ENCODE measurements at regions not wholly inside any gene's neighbourhood (a gene's known extent, or its start where the extent isn't known, plus 50 kb on each side); places are given as distances from the start of the nearest gene placed in this dataset.

DNA sequence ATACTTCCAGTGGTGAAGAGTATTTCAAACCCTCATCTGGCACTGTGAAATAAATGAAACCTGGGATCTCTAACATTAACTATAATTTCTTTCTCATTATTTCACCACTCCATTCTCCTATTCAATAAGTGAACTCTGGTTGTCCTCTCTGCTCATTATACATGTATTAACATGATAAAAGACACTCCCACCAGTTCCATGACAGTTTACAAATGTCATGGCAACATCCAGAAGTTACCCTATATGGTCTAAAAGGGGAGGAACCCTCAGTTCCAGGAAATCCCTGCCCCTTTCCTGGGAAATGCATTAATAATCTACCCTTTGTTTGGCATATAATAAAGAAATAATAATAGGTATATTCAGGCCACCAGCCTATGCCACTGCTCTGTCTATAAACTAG, 62.7 kb upstream of the BRINP3 start:
- TF ChIP-seq, protein P1, sequence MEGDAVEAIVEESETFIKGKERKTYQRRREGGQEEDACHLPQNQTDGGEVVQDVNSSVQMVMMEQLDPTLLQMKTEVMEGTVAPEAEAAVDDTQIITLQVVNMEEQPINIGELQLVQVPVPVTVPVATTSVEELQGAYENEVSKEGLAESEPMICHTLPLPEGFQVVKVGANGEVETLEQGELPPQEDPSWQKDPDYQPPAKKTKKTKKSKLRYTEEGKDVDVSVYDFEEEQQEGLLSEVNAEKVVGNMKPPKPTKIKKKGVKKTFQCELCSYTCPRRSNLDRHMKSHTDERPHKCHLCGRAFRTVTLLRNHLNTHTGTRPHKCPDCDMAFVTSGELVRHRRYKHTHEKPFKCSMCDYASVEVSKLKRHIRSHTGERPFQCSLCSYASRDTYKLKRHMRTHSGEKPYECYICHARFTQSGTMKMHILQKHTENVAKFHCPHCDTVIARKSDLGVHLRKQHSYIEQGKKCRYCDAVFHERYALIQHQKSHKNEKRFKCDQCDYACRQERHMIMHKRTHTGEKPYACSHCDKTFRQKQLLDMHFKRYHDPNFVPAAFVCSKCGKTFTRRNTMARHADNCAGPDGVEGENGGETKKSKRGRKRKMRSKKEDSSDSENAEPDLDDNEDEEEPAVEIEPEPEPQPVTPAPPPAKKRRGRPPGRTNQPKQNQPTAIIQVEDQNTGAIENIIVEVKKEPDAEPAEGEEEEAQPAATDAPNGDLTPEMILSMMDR (IDR thresholded peaks at IDR 0.05): no peak
- peaks cover 8% of the 10 kb centered on the region for H3K9me3 Mint-ChIP-seq
- DNase-seq (no peak), ATAC-seq (ENCODE audit: low read depth) (no peak)
- no peak overlapping the region for H3K4me3 Mint-ChIP-seq
- H3K4me1 Mint-ChIP-seq: no peaks in the 10 kb centered on the region
- no peaks in the 10 kb centered on the region for H3K27me3 Mint-ChIP-seq
- intact Hi-C loops (cut with micrococcal nuclease): no loop called here
- CTCF ChIA-PET: no interaction called here
- no peaks in the 10 kb centered on the region for H3K36me3 Mint-ChIP-seq (ENCODE audit: low read depth)
- H3K27ac Mint-ChIP-seq: no peak overlapping the region
- POLR2A ChIA-PET: no interaction called here

DNA sequence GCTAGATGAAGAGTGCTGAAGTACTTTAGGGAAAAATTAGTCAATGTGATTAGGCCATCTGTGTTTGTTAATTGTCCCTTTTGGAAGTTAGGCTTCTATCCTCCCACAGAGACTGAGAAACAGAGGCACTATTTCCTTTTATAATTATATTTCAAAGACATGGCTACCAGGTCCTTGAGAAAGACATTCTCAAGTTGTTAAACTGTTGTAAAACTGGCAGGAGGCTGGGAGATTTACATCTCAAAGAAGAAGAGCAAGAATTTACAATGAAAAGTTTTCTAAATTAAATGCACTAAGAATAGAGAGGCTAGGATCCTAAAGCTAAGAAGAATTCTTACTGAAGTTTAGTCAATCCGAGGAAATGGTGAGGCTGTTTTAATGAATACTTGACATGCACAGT, 74.0 kb upstream of the BRINP3 start:
- H3K27me3 Mint-ChIP-seq: no peaks in the 10 kb centered on the region
- DNase-seq (no peak), ATAC-seq (ENCODE audit: low read depth) (no peak)
- no peak overlapping the region for H3K4me3 Mint-ChIP-seq
- CTCF ChIA-PET: no interaction called here
- H3K27ac Mint-ChIP-seq: no peak overlapping the region
- TF ChIP-seq, protein P1 (IDR thresholded peaks at IDR 0.05): no peak
- peaks cover 11% of the 10 kb centered on the region for H3K9me3 Mint-ChIP-seq
- no peaks in the 10 kb centered on the region for H3K36me3 Mint-ChIP-seq (ENCODE audit: low read depth)
- POLR2A ChIA-PET: no interaction called here
- H3K4me1 Mint-ChIP-seq: no peaks in the 10 kb centered on the region
- intact Hi-C loops (cut with micrococcal nuclease): no loop called here

GRCh38 chr1:190560161-190560681, 82.6 kb upstream of the BRINP3 start:
- ChIA-PET CTCF (no interaction called here), POLR2A (no interaction called here)
- Mint-ChIP-seq H3K27me3 (no peaks in the 10 kb centered on the region), H3K9me3 (peaks cover 11% of the 10 kb centered on the region), H3K4me3 (no peak overlapping the region), H3K27ac (no peak overlapping the region), H3K4me1 (no peaks in the 10 kb centered on the region), H3K36me3 (ENCODE audit: low read depth) (no peaks in the 10 kb centered on the region)
- TF ChIP-seq, protein P1 (IDR thresholded peaks at IDR 0.05): no peak
- ATAC-seq (ENCODE audit: low read depth) (no peak), DNase-seq (no peak)
- intact Hi-C loops (cut with micrococcal nuclease): no loop called here

DNA sequence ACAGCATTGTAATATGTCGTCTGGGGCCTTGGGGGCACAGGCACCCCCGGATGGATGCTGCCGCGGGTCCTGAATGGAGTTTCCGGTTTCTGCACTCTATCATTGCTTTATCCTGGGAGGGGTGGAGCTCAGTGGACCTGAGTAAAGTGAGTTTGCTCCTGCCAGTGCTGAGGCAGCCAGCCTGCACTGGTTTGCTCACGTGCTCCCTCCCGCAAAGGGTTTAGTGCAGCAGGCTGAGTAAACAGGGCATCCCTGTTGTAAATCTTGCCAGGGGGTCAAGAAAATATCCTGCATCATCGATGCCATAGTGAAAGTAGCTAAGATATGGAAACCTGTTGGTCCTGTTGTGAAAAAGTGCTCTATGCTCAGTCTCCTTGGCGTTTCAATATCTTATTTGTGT, 85.6 kb upstream of the BRINP3 start:
- H3K27me3 Mint-ChIP-seq: no peaks in the 10 kb centered on the region
- H3K4me1 Mint-ChIP-seq: no peaks in the 10 kb centered on the region

GRCh38 chr1:190564117-190564516, 86.5 kb upstream of the BRINP3 start:
- DNase-seq: no peak
- TF ChIP-seq, protein P1 (IDR thresholded peaks at IDR 0.05): no peak
- H3K27me3 Mint-ChIP-seq: no peaks in the 10 kb centered on the region
- H3K36me3 Mint-ChIP-seq (ENCODE audit: low read depth): no peaks in the 10 kb centered on the region
- ChIA-PET CTCF (no interaction called here), POLR2A (no interaction called here)
- no peaks in the 10 kb centered on the region for H3K4me1 Mint-ChIP-seq
- H3K9me3 Mint-ChIP-seq: peaks cover 11% of the 10 kb centered on the region
- H3K27ac Mint-ChIP-seq: no peak overlapping the region
- no peak for ATAC-seq (ENCODE audit: low read depth)
- H3K4me3 Mint-ChIP-seq: no peak overlapping the region
- intact Hi-C loops (cut with micrococcal nuclease): no loop called here

More for the DNA sequence above, 85.6 kb upstream of the BRINP3 start:
- Mint-ChIP-seq H3K27ac (no peak overlapping the region), H3K36me3 (ENCODE audit: low read depth) (no peaks in the 10 kb centered on the region), H3K9me3 (peaks cover 11% of the 10 kb centered on the region), H3K4me3 (no peak overlapping the region)
- ChIA-PET POLR2A (no interaction called here), CTCF (no interaction called here)
- no peak for ATAC-seq (ENCODE audit: low read depth)
- DNase-seq: no peak
- TF ChIP-seq, protein P1 (IDR thresholded peaks at IDR 0.05): no peak
- intact Hi-C loops (cut with micrococcal nuclease): no loop called here
